WTC11 (cell line): ENCODE measurements at regions not wholly inside any gene's neighbourhood (a gene's known extent, or its start where the extent isn't known, plus 50 kb on each side); places are given as distances from the start of the nearest gene placed in this dataset.

Source experiments
- ATAC-seq: fragments of 200-7000 bp; cut with Tn5 transposase; 2 replicates; pipeline ENCODE4 v1.10.0; 2021; ENCODE audit warnings: mild to moderate bottlenecking, moderate library complexity
- CTCF ChIA-PET: fragments of 300-600 bp; sonication (Branson Sonifier 250); formaldehyde crosslinking; loops from one replicate; lab custom pipeline; 2021; ENCODE audit warnings: antibody characterized with exemption; lab: Charles Lee
- POLR2A ChIA-PET: fragments of 350-600 bp; sonication (Branson Sonifier 250); formaldehyde crosslinking; loops from one replicate; lab custom pipeline; 2021; ENCODE audit warnings: antibody characterized with exemption; lab: Charles Lee
- DNase-seq: peaks from one replicate; pipeline ENCODE4 v3.0.0; 2021; ENCODE audit warnings: low spot score
- H3K27ac Mint-ChIP-seq: 2 replicates; pipeline ENCODE4 v1.8.0; 2021; ENCODE audit warnings: mixed read lengths
- H3K27me3 Mint-ChIP-seq: 2 replicates; pipeline ENCODE4 v1.8.0; 2021; ENCODE audit warnings: low read depth, mild to moderate bottlenecking, moderate library complexity, mixed read lengths
- H3K36me3 Mint-ChIP-seq: 2 replicates; pipeline ENCODE4 v1.8.0; 2021; ENCODE audit warnings: mixed read lengths
- H3K4me1 Mint-ChIP-seq: 2 replicates; pipeline ENCODE4 v1.8.0; 2022; ENCODE audit warnings: mixed read lengths
- H3K4me3 Mint-ChIP-seq: 2 replicates; pipeline ENCODE4 v1.8.0; 2021; ENCODE audit warnings: mild to moderate bottlenecking, moderate library complexity, mixed read lengths
- H3K9me3 Mint-ChIP-seq: 2 replicates; pipeline ENCODE4 v1.8.0; 2021; ENCODE audit warnings: mixed read lengths
- ARID4B ChIP-seq: sonication (generic); formaldehyde crosslinking; IDR thresholded peaks from 2 replicates; pipeline ENCODE4 v1.8.0; 2023; ENCODE audit warnings: missing genetic modification reagents, mild to moderate bottlenecking, borderline replicate concordance
- ATF2 ChIP-seq: sonication (generic); formaldehyde crosslinking; IDR thresholded peaks from 2 replicates; pipeline ENCODE4 v1.8.1; 2022; ENCODE audit warnings: low read depth, missing genetic modification reagents, borderline replicate concordance
- CBFB ChIP-seq: sonication (generic); formaldehyde crosslinking; IDR thresholded peaks from 2 replicates; pipeline ENCODE4 v1.8.1; 2022; ENCODE audit warnings: mild to moderate bottlenecking, low read depth, missing genetic modification reagents
- ELF4 ChIP-seq: sonication (generic); formaldehyde crosslinking; IDR thresholded peaks from 2 replicates; pipeline ENCODE4 v1.8.1; 2022; ENCODE audit warnings: low read depth, mild to moderate bottlenecking, moderate library complexity, missing genetic modification reagents
- FOXK1 ChIP-seq: sonication (generic); formaldehyde crosslinking; IDR thresholded peaks from 2 replicates; pipeline ENCODE4 v1.8.0; 2022; ENCODE audit warnings: mild to moderate bottlenecking, moderate library complexity, missing genetic modification reagents
- GRHL2 ChIP-seq: fragments of 250-450 bp; sonication (Bioruptor Pico); IDR thresholded peaks from 2 replicates; pipeline ENCODE4 v1.8.0; 2022; ENCODE audit warnings: mild to moderate bottlenecking, moderate library complexity; ENCODE audit not compliant: insufficient replicate concordance, severe bottlenecking
- GTF2I ChIP-seq: fragments of 250-450 bp; sonication (Bioruptor Pico); conservative IDR thresholded peaks from 2 replicates; pipeline ENCODE4 v1.4.0; 2021; ENCODE audit warnings: mild to moderate bottlenecking
- IRF2 ChIP-seq: sonication (generic); formaldehyde crosslinking; IDR thresholded peaks from 2 replicates; pipeline ENCODE4 v1.8.0; 2022; ENCODE audit warnings: low read depth, missing genetic modification reagents, borderline replicate concordance
- JUN ChIP-seq: sonication (generic); formaldehyde crosslinking; IDR thresholded peaks from 2 replicates; pipeline ENCODE4 v1.8.0; 2023; ENCODE audit warnings: mild to moderate bottlenecking, missing genetic modification reagents
- MLX ChIP-seq: sonication (generic); formaldehyde crosslinking; IDR thresholded peaks from 2 replicates; pipeline ENCODE4 v1.8.1; 2023; ENCODE audit warnings: mild to moderate bottlenecking, missing genetic modification reagents, moderate library complexity
- NFE2L1 ChIP-seq: sonication (generic); formaldehyde crosslinking; IDR thresholded peaks from 2 replicates; pipeline ENCODE4 v1.8.1; 2023; ENCODE audit warnings: missing genetic modification reagents
- NR2C2 ChIP-seq: sonication (generic); formaldehyde crosslinking; IDR thresholded peaks from 2 replicates; pipeline ENCODE4 v1.8.0; 2022; ENCODE audit warnings: mild to moderate bottlenecking, missing genetic modification reagents
- SMAD3 ChIP-seq: sonication (generic); formaldehyde crosslinking; IDR thresholded peaks from 2 replicates; pipeline ENCODE4 v1.8.0; 2022; ENCODE audit warnings: missing genetic modification reagents, mild to moderate bottlenecking, borderline replicate concordance
- SMAD4 ChIP-seq: sonication (generic); formaldehyde crosslinking; IDR thresholded peaks from 2 replicates; pipeline ENCODE4 v1.8.0; 2022; ENCODE audit warnings: mild to moderate bottlenecking, missing genetic modification reagents
- SP1 ChIP-seq: sonication (generic); formaldehyde crosslinking; conservative IDR thresholded peaks from 2 replicates; pipeline ENCODE4 v1.8.1; 2022; ENCODE audit warnings: missing genetic modification reagents
- TEAD4 ChIP-seq: sonication (generic); formaldehyde crosslinking; IDR thresholded peaks from 2 replicates; pipeline ENCODE4 v1.8.0; 2022; ENCODE audit warnings: mild to moderate bottlenecking, missing genetic modification reagents
- ZNF219 ChIP-seq: sonication (generic); formaldehyde crosslinking; IDR thresholded peaks from 2 replicates; pipeline ENCODE4 v1.8.0; 2023; ENCODE audit warnings: missing genetic modification reagents, mild to moderate bottlenecking, borderline replicate concordance
- ZNF232 ChIP-seq: sonication (generic); formaldehyde crosslinking; IDR thresholded peaks from 2 replicates; pipeline ENCODE4 v1.8.0; 2022; ENCODE audit warnings: mild to moderate bottlenecking, missing genetic modification reagents
- ZNF263 ChIP-seq: sonication (generic); formaldehyde crosslinking; IDR thresholded peaks from 2 replicates; pipeline ENCODE4 v1.8.1; 2022; ENCODE audit warnings: low read depth, mild to moderate bottlenecking, moderate library complexity, missing genetic modification reagents
- ZNF317 ChIP-seq: sonication (generic); formaldehyde crosslinking; IDR thresholded peaks from 2 replicates; pipeline ENCODE4 v1.8.1; 2023; ENCODE audit warnings: low read depth, mild to moderate bottlenecking, moderate library complexity, missing genetic modification reagents, borderline replicate concordance
- ZNF396 ChIP-seq: fragments of 250-450 bp; sonication (Bioruptor Pico); IDR thresholded peaks from 2 replicates; pipeline ENCODE4 v1.8.0; 2021; ENCODE audit warnings: mild to moderate bottlenecking, moderate library complexity, borderline replicate concordance
- ZSCAN18 ChIP-seq: fragments of 250-450 bp; sonication (Bioruptor Pico); IDR thresholded peaks from 2 replicates; pipeline ENCODE4 v2.1.2; 2022; ENCODE audit warnings: mild to moderate bottlenecking, moderate library complexity

- CTCF ChIA-PET: no interaction called here
- 0 out of 2 replicates have a peak, but pooled peaks cover 5% of the 10 kb centered on the region for H3K4me1 Mint-ChIP-seq
- no peaks in the 10 kb centered on the region for H3K27me3 Mint-ChIP-seq
- H3K27ac Mint-ChIP-seq: no peak overlapping the region
- H3K9me3 Mint-ChIP-seq: no peaks in the 10 kb centered on the region
- no peak for TF ChIP-seq NR2C2 (CRISPR knock-in tag)
- no peak for TF ChIP-seq FOXK1 (CRISPR knock-in tag)
- no peak for TF ChIP-seq GTF2I (CRISPR knock-in tag)
- no peak for TF ChIP-seq SMAD3 (CRISPR knock-in tag)
- TF ChIP-seq NFE2L1: no peak
- no peak for TF ChIP-seq ZNF263
- TF ChIP-seq GRHL2 (CRISPR knock-in tag): no peak
- ATAC-seq (no peak), DNase-seq (no peak)
- H3K4me3 Mint-ChIP-seq: no peak overlapping the region
- no peaks in the 10 kb centered on the region for H3K36me3 Mint-ChIP-seq
- POLR2A ChIA-PET: no interaction called here
Observed at GRCh38 chr4:131526686-131527085, 1622.4 kb upstream of the PCDH10 start.

GRCh38 chr4:131531087-131531486 is 1618.0 kb upstream of the PCDH10 start:
- DNase-seq (no peak), ATAC-seq (no peak; the same call in none of the 2 replicates)
- H3K27ac Mint-ChIP-seq: no peak overlapping the region
- no peaks in the 10 kb centered on the region for H3K27me3 Mint-ChIP-seq
- 0 out of 2 replicates have a peak, but pooled peaks cover 5% of the 10 kb centered on the region for H3K4me1 Mint-ChIP-seq
- ChIA-PET POLR2A (no interaction called here), CTCF (no interaction called here)
- no peak overlapping the region for H3K4me3 Mint-ChIP-seq
- TF ChIP-seq ZNF317 (no peak), ATF2 (CRISPR knock-in tag) (no peak), ZNF396 (CRISPR knock-in tag) (no peak), ZSCAN18 (no peak), CBFB (CRISPR knock-in tag) (no peak), ELF4 (no peak), ARID4B (CRISPR knock-in tag) (no peak), NFE2L1 (no peak), SP1 (CRISPR knock-in tag) (no peak), TEAD4 (CRISPR knock-in tag) (no peak), SMAD4 (CRISPR knock-in tag) (no peak), ZNF232 (CRISPR knock-in tag) (no peak), GRHL2 (CRISPR knock-in tag) (no peak), MLX (CRISPR knock-in tag) (no peak), JUN (CRISPR knock-in tag) (no peak), ZNF219 (CRISPR knock-in tag) (no peak), IRF2 (CRISPR knock-in tag) (no peak)
- no peaks in the 10 kb centered on the region for H3K9me3 Mint-ChIP-seq
- H3K36me3 Mint-ChIP-seq: no peaks in the 10 kb centered on the region
